ENCODE measurements at regions not wholly inside any gene's neighbourhood (a gene's known extent, or its start where the extent isn't known, plus 50 kb on each side); places are given as distances from the start of the nearest gene placed in this dataset.

DNA sequence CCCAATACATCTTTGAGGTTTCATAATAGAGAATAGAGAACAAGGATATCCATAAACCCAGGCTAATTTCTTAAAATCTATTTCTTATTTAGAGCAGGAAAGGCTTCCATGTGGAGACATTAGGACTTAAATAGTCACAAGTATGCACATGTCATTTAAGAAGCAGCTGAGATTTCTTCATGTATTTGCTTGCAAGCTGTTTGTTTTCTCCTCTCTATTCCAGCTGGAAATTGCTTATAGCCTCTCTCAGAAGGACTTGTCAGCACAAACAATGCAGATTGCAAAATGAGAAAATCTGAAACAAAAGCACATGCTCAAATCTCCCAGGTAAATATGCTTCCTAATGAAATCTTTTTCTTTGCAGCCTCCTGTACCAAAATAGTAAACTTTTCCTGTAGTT lies 1473.1 kb downstream of the CDH8 start:
- TF ChIP-seq CTCF (IDR thresholded peaks at IDR 0.05; ENCODE audit: poor library complexity) = no peak
- TF ChIP-seq EZH2 (IDR thresholded peaks at IDR 0.05; ENCODE audit: borderline replicate concordance) = no peak

Measured in hepatocyte (in vitro differentiated cells).